NB4 (cell line): ENCODE measurements at regions not wholly inside any gene's neighbourhood (a gene's known extent, or its start where the extent isn't known, plus 50 kb on each side); places are given as distances from the start of the nearest gene placed in this dataset.

ENCODE experiments used
- DNase-seq: peaks from one replicate; pipeline ENCODE4 v3.0.0; 2010; ENCODE audit warnings: low read depth
- H3K4me3 ChIP-seq: one replicate; pipeline ENCODE4 v1.5.1; 2011; ENCODE audit warnings: mild to moderate bottlenecking, low read depth, low read length, moderate library complexity
- MYC ChIP-seq: IDR thresholded peaks from 2 replicates; pipeline ENCODE4 v1.6.1; 2011; ENCODE audit warnings: low read depth, low read length
- POLR2A ChIP-seq: IDR thresholded peaks from 2 replicates; pipeline ENCODE4 v1.6.1; 2011; ENCODE audit warnings: mild to moderate bottlenecking; ENCODE audit not compliant: insufficient read length; ENCODE audit errors: extremely low read depth
- TF ChIP-seq, protein P1 (sequence below): IDR thresholded peaks from one replicate; pipeline ENCODE4 v1.5.1; 2012; ENCODE audit warnings: low read depth, low read length
- TF ChIP-seq, protein P2 (sequence below): IDR thresholded peaks from 2 replicates; pipeline ENCODE4 v1.6.1; 2011; ENCODE audit warnings: low read depth, low read length

DNA sequence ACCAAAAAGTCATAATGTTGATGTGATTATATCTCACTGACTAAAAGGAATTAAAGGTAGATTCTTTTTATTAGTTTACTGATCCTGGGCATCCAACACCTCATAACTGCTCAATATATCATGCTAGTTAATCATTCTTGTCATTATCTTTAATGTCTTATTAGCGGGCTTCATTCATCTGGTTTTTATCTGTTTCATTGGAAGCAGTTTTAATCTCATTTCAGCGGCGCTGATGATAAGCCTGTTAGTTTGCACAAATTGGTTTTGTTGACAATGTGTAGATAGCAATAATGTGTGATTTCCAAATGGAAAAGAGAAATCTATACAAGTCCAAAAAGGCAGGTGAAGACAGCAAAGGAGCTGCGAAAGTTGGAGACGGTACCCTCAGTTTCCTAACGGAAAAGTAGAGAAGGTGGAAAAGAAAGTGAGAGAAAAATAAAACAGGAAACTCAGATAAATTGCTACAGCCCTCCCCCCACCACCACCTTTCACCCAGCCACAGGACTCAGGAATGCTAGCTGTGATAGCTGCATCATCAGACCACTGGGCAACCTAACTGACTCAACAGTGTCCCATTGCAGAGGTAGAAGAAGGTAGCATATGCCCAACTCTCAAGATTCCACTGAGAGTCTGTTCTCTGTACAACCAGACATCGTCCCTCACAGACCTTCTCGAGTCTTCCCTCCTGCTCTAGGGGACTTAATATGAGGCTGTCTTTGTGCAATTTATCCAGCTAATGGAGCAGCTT is 241.7 kb upstream of the CAMK1G start:
- no peak overlapping the region for H3K4me3 ChIP-seq

DNA sequence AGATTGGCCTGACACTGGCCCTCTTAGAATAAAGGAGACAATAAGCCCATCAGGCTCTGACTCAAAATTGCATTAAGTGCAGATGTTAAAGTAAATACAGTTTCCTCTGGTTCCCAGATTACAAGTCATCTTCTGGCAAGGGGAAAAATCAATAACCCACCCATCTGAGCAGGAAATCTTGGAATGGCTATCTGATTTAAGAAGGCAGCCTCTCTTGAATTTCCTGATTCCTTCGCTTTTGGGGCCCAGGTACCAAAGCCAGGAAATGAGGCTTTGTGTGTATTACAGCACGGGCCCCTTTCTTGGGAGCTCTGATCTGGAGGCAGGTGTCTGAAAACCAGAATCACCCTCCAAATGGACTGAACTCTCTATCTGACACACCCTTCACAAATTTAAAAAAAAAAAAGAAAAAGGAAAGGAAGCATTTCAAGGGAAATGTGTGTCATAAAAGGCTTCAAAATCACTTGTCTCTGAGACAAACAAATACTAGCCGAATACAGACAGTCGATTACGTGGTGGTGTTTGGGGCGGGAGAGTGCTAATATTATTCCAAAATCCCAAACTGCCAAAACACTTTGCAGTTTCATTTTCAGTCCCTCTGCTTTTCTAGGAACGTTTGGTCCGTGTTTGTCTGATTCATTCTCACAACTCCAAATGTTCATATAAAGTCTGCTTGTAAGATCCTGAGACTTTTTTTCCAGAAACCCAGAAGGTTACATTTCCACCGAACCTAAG is 240.9 kb upstream of the CAMK1G start:
- TF ChIP-seq MYC (no peak), POLR2A (no peak)
- TF ChIP-seq, protein P1, sequence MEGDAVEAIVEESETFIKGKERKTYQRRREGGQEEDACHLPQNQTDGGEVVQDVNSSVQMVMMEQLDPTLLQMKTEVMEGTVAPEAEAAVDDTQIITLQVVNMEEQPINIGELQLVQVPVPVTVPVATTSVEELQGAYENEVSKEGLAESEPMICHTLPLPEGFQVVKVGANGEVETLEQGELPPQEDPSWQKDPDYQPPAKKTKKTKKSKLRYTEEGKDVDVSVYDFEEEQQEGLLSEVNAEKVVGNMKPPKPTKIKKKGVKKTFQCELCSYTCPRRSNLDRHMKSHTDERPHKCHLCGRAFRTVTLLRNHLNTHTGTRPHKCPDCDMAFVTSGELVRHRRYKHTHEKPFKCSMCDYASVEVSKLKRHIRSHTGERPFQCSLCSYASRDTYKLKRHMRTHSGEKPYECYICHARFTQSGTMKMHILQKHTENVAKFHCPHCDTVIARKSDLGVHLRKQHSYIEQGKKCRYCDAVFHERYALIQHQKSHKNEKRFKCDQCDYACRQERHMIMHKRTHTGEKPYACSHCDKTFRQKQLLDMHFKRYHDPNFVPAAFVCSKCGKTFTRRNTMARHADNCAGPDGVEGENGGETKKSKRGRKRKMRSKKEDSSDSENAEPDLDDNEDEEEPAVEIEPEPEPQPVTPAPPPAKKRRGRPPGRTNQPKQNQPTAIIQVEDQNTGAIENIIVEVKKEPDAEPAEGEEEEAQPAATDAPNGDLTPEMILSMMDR, result no peak
- TF ChIP-seq, protein P2, sequence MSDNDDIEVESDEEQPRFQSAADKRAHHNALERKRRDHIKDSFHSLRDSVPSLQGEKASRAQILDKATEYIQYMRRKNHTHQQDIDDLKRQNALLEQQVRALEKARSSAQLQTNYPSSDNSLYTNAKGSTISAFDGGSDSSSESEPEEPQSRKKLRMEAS, result no peak
- no peak for DNase-seq
- no peak overlapping the region for H3K4me3 ChIP-seq

More for the DNA sequence above, 241.7 kb upstream of the CAMK1G start:
- DNase-seq, result no peak
- TF ChIP-seq MYC (no peak), POLR2A (no peak)
- TF ChIP-seq, protein P2, result no peak
- TF ChIP-seq, protein P1, result no peak

DNA sequence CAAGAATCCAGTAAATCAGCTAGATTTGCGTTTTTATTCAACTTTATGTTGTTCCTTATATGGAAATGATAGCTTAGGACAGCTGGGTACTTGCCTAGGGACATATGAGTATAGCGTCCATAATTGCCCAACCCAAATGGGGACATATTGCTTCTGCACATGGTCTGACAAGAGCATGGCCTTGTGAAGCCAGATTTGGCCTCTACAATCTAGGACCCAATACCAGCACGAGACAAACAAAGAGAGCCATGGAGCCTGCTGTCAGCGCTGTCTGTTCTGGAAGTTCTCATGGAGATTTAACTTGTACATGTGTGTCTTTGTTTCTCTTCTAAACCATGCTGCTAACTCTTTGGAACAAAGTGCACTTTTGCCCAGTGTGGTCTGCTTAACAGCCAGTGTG is 240.0 kb upstream of the CAMK1G start:
- H3K4me3 ChIP-seq, result no peak overlapping the region
- no peak for DNase-seq
- TF ChIP-seq, protein P2, result no peak
- TF ChIP-seq, protein P1, result no peak
- TF ChIP-seq POLR2A (no peak), MYC (no peak)

DNA sequence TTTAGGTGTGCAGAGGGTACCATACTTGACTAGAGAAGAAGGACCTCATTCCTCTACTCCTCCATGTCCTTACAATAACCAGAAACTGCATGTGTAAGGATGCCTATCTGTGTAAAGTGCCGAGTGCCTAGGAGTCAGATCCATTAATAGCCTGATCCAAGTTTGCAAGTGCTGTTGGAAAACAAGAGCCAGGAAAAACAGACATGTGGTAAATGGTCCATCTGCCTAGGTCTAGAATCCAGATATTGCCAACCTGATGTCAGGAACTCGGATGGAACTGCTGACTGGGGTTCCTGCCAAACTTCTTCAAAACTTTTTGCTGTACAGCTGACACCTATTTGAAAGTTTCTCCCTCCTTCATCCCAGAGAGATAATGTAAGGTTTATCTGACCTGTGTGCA is 239.4 kb upstream of the CAMK1G start:
- H3K4me3 ChIP-seq, result no peak overlapping the region
- DNase-seq, result no peak
- TF ChIP-seq MYC, result no peak
- TF ChIP-seq POLR2A, result no peak
- TF ChIP-seq, protein P2, result no peak
- TF ChIP-seq, protein P1, result no peak

DNA sequence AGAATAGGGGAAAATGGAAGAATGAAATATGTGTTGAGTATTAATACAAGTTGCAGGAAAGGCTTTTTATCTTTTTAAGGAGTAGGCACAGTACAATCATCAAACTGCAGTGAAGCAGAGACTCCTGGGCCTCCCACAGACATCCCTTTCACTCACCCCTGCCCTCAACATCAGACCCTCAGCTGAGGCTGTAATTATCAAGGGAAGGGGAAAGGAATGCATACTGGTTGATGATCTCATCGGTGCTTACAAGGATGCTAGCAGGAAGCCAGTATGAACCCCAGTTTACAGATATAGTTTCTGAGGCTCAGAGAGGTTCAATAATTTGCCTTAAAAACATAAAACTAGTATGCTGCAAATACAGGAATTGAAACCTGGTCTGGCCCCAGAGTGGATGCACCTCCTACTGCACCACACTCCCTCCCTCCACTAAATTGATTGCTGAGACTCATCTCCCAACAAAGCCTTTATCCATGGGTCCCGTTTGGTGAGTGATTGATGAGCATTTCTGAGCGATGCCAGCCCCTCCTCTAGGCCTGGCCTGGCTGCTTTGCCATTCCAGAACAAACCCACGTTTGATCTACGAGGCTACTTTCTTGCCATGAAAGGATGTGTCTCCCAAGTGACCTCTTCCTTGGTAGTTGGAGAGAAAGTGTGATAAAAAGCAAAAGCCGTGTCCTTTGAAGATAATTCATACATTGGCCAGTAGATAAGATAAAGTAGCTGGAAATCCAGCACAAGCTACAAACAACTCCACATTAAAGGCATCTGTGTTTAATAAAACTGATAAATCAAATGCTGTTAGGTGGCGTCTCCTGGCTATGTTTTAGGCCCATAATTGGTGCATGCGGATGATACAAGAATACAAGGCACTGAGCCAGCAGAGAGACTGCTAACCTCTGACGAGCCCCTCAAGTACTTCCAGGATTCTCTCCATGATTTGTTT is 233.9 kb upstream of the CAMK1G start:
- DNase-seq, result no peak
- H3K4me3 ChIP-seq, result no peak overlapping the region
- TF ChIP-seq POLR2A (no peak), MYC (no peak)
- TF ChIP-seq, protein P1, result no peak
- TF ChIP-seq, protein P2, result no peak
